ENCODE measurements at regions not wholly inside any gene's neighbourhood (a gene's known extent, or its start where the extent isn't known, plus 50 kb on each side); places are given as distances from the start of the nearest gene placed in this dataset.

- no peak overlapping the region for H3K4me3 ChIP-seq (replicated peaks; ENCODE audit: insufficient read depth, low read length)
- TF ChIP-seq CTCF (IDR thresholded peaks at IDR 0.05; ENCODE audit: insufficient read depth, low read length) (no peak), SPI1 (IDR thresholded peaks at IDR 0.05; ENCODE audit: borderline replicate concordance, low read depth) (no peak), REST (IDR thresholded peaks at IDR 0.05; ENCODE audit: insufficient replicate concordance, low read depth) (no peak), GABPA (IDR thresholded peaks at IDR 0.05; ENCODE audit: low read depth) (no peak), POLR2AphosphoS5 (IDR thresholded peaks at IDR 0.05; ENCODE audit: low read depth) (no peak)
Measured at GRCh38 chr4:182145334-182145905, 97.8 kb upstream of the TENM3 start.

GRCh38 chr4:182147391-182147790 lies 95.8 kb upstream of the TENM3 start:
- no peak overlapping the region for H3K27ac ChIP-seq (replicated peaks)
- no peak for DNase-seq (ENCODE audit: low read depth in 1 of 2, low spot score in 1 of 2)
- H3K4me3 ChIP-seq (replicated peaks; ENCODE audit: insufficient read depth, low read length), result no peak overlapping the region
- TF ChIP-seq CTCF (IDR thresholded peaks at IDR 0.05; ENCODE audit: insufficient read depth, low read length), result no peak
- no peak for TF ChIP-seq POLR2AphosphoS5 (IDR thresholded peaks at IDR 0.05; ENCODE audit: low read depth)
- no peak for TF ChIP-seq SPI1 (IDR thresholded peaks at IDR 0.05; ENCODE audit: borderline replicate concordance, low read depth)
- TF ChIP-seq GABPA (IDR thresholded peaks at IDR 0.05; ENCODE audit: low read depth), result no peak
- TF ChIP-seq REST (IDR thresholded peaks at IDR 0.05; ENCODE audit: insufficient replicate concordance, low read depth), result no peak
- peaks cover 35% of the 10 kb centered on the region for H3K27me3 ChIP-seq (ENCODE audit: insufficient read depth, poor library complexity, severe bottlenecking)

More at GRCh38 chr4:182145334-182145905, 97.8 kb upstream of the TENM3 start:
- DNase-seq (ENCODE audit: low read depth in 1 of 2, low spot score in 1 of 2), result no peak
- Histone ChIP-seq H3K27ac (replicated peaks) (no peak overlapping the region), H3K27me3 (ENCODE audit: insufficient read depth, poor library complexity, severe bottlenecking) (peaks cover 51% of the 10 kb centered on the region)

- no peak overlapping the region for H3K4me3 ChIP-seq (replicated peaks; ENCODE audit: insufficient read depth, low read length)
- TF ChIP-seq POLR2AphosphoS5 (IDR thresholded peaks at IDR 0.05; ENCODE audit: low read depth) (no peak), SPI1 (IDR thresholded peaks at IDR 0.05; ENCODE audit: borderline replicate concordance, low read depth) (no peak), CTCF (IDR thresholded peaks at IDR 0.05; ENCODE audit: insufficient read depth, low read length) (no peak), REST (IDR thresholded peaks at IDR 0.05; ENCODE audit: insufficient replicate concordance, low read depth) (no peak), GABPA (IDR thresholded peaks at IDR 0.05; ENCODE audit: low read depth) (no peak)
- no peak overlapping the region for H3K27ac ChIP-seq (replicated peaks)
- DNase-seq (ENCODE audit: low read depth in 1 of 2, low spot score in 1 of 2), result no peak
- H3K27me3 ChIP-seq (ENCODE audit: insufficient read depth, poor library complexity, severe bottlenecking), result peaks cover 10% of the 10 kb centered on the region
Measured at GRCh38 chr4:182150645-182151044, 92.6 kb upstream of the TENM3 start.

Measured in HL-60 (cell line).